ENCODE measurements at regions not wholly inside any gene's neighbourhood (a gene's known extent, or its start where the extent isn't known, plus 50 kb on each side); places are given as distances from the start of the nearest gene placed in this dataset.

DNA sequence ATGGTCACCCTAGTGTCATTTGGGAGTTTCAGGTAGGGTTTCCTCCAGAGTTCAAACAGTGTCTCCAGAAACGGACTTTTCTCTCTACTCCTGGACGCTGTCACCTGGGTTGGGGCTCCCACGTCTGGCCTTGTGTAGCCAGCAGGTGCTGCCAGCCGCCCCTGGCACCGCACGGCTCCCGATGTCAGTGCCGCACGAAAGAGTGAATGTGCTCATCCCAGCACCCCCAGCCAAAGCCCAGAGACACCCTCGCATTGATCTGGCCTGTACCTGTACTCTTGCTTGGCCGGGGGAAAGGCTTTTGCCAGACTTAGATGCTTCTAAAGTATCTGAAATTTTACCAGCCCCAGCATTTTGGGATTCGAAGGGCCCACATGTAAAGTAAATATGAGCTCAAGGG lies 351.9 kb downstream of the C16orf95 start:
- DNase-seq: no peak

DNA sequence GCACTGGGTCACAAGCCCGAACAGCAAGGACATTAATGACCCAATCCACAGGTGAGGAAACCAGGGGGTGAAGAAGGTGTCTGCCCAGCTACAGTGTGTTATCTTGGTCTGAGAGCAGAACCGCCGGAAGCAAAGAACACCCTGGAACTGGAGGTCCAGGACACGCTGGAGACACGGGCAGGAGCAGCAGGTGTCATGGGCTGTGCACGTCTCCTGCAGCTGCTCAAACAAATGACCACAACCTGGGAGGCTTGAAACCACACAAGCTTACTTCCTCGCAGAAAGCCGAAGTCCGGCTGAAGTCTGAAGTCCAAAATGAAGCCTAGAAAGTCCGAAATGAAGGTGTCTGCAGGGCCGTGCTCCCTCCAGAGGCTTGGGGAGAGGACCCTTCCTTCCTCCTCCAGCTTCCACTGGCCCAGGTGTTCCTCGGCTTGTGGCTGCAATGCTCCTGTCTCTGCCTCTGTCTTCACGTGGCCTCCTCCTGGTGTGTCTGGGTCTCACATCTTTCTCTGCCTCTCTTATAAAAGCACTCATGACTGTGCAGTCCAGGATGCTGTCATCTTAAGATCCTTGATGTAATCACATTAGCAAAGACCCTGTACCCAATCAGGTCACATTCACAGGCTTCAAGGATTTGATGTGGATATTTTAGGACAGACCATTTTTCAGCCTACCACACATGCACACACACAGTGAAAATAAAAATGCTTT lies 351.2 kb downstream of the C16orf95 start:
- DNase-seq: no peak

GRCh38 chr16:86966777-86967176 lies 350.4 kb downstream of the C16orf95 start:
- no peak for DNase-seq

- no peak for DNase-seq
Measured at GRCh38 chr16:86968866-86969265, 348.3 kb downstream of the C16orf95 start.

DNA sequence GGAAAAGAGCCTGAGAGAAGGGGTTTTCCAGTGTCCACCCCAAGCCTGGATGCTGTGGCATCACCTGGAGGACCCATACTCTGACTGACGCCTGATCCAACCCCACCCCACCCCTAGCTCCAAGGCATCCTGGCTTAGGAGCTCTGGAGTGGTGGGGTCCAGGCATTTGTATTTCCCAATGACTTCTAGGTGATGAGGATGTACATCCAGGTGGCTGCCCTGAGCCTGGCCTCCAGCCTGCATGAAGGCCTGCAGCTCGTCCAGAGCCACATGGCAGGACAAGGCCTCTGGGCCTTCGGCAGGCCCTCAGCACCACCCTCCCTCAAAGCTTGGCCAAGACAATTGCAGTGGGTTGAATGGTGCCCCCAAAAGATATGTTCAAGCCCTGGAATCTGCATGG lies 347.5 kb downstream of the C16orf95 start:
- no peak for DNase-seq

DNA sequence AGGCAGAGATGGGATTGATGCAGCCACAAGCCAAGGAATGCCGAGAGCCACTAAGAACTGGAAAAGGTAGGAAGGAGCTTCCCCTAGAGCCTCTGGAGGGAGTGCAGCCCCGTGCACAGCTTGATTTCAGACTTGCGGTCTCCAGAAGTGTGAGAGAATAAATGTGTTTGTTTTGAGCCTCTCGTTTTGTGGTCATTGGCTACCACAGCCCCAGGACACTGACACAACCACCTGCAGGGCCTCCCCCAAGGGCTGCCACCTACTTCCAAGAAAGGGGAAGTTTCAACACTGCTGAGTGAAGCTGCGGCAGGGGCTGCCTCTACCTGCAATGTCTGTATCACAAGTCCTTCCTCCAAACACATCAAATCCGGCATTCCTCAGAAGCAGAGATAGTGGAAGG lies 346.9 kb downstream of the C16orf95 start:
- no peak for DNase-seq

DNA sequence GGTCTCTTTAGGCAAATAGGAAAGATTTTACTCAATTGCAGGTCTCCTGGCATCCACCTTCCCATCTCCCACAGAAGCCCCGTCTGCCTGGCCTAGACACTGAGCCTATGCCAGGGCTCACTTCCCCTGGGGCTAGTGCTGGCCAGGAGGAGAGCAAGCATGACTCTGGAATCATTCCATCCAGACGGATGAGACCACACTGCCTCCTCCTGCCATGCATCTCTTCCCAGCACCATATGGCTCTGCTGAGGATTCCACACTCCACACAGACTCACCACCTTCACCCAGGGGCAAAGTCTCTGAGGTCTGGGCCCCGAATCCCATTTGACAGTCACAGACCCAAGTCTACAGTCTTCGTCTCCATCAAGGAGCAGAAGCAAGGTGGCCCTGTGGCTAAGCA lies 346.5 kb downstream of the C16orf95 start:
- no peak for DNase-seq

DNA sequence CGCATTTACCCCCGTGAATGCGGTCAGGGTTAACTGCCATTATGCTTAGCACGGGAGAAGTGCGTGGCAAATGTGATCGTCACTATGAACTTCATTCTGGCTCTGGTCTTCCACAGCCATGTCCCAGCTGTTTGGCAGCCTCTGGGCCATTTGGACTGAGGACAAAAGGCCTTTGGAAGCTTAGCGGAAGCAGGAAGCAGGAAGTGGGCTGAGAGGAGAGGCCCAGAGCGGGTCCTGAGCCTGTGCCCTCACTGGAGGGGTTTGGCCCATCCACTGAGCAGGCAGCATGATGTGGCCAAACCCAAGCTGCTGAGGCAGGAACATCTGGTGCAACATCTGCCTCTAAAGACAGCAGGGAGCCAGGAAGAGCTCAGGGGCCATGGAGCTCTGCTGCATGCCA lies 345.9 kb downstream of the C16orf95 start:
- DNase-seq: no peak

DNA sequence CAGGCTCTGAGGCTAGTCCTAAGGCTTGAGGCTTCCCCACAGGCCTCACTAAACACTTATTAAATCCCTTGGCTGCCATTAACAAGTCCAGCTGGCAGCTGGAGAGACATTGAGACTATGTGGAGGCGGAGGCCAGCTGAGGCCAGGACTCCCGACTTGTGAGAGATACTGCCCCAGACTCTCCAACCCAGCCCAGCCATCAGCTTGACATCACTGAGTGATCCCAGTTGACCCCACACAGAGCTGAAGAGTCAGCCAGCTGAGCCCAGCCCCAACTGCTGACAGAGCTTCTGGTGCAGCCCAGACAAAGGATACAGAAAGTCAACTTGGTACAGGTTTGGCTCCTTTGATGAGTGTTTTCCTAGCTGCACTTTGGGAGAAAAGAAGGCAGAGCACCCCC lies 343.1 kb downstream of the C16orf95 start:
- no peak for DNase-seq

DNA sequence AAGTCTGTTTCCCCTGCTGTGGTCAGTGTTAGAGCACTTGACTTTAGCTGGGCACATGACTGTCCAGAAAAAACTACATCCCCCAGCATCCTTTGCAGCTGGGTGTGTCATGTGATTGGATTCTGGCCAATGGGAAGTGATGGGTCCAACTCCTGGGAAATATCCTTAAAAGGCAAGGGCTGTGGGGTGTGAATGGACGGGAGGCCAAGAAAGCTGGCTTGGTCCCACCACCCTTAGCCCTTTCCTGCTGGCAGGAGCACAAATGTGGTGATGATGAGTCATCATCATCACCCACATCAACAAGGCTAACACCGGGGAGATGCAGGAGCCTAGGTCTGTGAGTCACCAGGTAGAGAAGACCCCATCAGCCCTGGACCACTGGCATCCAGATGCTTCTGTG lies 341.7 kb downstream of the C16orf95 start:
- DNase-seq: no peak

GRCh38 chr16:86977076-86977676 lies 340.0 kb downstream of the C16orf95 start:
- no peak for DNase-seq

DNA sequence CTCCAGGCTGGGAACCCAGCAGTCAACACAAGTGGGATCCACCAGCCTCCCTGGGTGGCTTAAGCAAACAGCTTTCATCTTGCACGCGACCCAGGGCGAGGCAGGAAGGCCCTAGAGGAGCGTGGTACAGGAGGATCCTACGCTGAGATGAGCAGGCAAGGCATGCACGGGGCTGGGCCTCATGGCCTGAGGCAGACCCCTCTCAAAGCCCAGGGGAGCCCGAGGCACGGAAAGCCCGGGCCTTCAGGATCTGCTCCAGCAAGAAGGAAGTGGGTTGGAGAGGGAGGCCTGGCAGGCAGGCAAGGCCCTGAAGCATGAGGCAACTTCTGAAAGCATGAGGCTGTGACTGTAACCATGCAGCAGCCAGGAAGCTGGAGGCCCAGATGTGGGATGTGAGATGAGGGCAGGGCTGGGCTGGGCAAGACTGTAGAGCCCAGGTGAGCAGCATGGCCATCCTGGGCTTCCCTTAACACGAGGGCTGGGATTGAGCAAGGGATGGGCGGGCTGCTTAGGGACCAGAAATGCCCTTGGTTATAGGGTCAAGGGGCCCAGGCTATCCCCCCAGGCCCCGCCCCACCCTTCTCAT lies 338.7 kb downstream of the C16orf95 start:
- DNase-seq: no peak

DNA sequence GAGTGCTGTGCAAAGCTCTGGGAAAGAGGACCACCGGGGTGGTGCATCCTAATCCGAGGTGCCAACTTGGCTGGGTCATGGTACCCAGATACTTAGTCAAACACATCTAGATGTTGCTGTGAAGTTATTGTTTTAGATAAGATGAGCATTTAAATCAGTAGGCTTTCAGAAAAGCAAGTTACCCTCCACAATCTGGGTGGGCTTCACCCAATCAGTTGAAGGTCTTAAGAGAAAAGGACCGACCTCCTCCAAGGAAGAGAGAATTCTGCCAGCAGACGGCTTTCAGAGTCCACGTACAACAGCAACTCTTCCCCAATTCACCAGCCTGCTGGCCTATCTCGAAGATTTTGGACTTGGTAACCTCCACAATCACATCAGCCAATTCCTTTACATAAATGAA lies 338.1 kb downstream of the C16orf95 start:
- DNase-seq: no peak

GRCh38 chr16:86979984-86980553 lies 337.1 kb downstream of the C16orf95 start:
- no peak for DNase-seq

DNA sequence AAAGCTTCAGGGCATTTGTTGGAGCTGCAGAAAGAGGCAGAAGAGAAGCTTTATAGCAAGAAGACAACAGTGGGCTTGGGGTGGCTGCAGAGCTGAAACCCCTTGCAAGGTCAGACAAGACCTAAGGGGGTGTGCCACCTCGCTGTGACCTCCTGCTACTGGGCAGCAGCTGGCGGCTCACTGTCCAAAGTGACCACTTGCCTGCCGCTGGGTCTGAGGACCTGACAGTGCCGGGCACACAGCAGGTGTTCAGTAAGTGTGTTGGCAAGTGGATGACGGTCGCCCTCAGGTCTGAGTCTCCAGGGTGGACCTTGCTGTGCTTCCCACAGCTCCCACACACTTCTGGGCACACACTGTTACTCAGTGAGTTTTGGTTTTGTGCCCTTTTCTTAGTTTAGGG lies 336.5 kb downstream of the C16orf95 start:
- DNase-seq: no peak

GRCh38 chr16:86982347-86982596 lies 334.9 kb downstream of the C16orf95 start:
- DNase-seq: no peak

GRCh38 chr16:86982912-86983311 lies 334.3 kb downstream of the C16orf95 start:
- DNase-seq: no peak

GRCh38 chr16:86983621-86984020 lies 333.6 kb downstream of the C16orf95 start:
- DNase-seq: no peak

- DNase-seq: no peak
Measured at GRCh38 chr16:86984343-86984742, 332.8 kb downstream of the C16orf95 start.

DNA sequence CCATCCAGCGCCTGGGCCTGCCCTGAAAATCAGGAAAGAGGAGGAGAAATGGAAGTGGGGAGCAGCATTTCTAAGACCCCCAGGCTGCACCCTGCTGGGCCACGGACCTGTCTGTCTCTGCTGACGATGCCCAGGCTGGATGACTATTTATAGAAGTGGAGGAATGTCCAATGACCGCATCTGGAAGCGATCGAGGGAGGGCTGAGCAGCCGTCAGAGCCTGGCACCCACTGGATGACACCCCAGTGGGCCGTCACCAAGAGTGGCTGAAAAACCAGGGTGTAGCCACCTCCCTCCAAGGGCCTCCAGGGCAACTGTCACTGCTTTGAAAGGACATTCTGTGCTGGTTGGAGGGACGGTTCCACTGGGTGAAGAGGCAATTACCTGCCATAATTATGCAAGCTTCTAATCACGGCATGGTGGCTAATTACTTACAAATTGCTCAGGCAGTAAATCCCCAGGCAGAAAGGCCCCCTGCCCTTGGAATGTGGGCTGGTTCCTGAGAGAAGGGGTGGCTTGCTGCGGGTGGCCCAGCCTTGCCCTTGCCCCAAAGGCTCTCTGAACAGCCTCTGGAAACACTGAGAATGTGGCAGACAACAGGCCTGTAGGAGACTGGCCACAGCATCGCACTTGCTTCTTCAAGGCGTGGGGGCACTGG lies 332.1 kb downstream of the C16orf95 start:
- DNase-seq: no peak

GRCh38 chr16:86985648-86986015 lies 331.6 kb downstream of the C16orf95 start:
- no peak for DNase-seq

GRCh38 chr16:86986136-86986535 lies 331.1 kb downstream of the C16orf95 start:
- no peak for DNase-seq

DNA sequence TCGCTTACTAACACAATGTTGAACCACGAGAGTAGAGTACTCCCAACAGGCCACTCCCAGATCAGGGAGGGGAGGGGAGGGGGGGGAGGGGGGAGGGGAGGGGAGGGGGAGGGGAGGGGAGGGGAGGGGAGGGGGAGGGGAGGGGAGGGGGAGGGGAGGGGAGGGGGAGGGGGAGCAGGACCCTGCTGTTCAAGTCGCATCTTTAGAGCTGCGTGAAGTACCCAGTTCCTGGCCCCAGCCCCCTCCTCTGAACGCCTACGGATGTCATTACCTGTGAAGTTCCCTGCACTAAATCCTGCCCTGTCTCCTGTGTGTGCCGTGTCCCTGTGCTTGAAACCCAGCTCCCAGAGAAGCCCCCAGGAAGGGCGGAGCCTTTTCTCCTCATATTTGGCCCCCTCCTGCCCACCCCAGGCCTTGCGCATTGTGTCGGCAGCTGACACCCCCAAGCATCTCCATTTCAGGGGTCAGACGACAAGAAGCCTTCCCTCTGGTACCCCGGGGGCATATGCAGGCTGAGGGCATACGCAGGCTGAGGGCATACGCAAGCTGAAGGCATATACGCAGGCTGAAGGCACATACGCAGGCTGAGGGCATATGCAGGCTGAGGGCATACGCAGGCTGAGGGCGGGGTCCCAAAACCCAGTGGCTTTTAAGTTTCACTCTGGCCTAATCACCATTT lies 330.2 kb downstream of the C16orf95 start:
- DNase-seq: no peak
